GM21515 (cell line): ENCODE measurements at regions not wholly inside any gene's neighbourhood (a gene's known extent, or its start where the extent isn't known, plus 50 kb on each side); places are given as distances from the start of the nearest gene placed in this dataset.
"Not testable (repeated sequence)": the region's sequence is repeated elsewhere in the genome, so short reads cannot be mapped to it uniquely, and the experiment has no call there.

ENCODE experiments used
- ATAC-seq: cut with Tn5 transposase; IDR thresholded peaks from one replicate; pipeline ENCODE4 v1.9.1; 2021; ENCODE audit not compliant: unreplicated experiment

DNA sequence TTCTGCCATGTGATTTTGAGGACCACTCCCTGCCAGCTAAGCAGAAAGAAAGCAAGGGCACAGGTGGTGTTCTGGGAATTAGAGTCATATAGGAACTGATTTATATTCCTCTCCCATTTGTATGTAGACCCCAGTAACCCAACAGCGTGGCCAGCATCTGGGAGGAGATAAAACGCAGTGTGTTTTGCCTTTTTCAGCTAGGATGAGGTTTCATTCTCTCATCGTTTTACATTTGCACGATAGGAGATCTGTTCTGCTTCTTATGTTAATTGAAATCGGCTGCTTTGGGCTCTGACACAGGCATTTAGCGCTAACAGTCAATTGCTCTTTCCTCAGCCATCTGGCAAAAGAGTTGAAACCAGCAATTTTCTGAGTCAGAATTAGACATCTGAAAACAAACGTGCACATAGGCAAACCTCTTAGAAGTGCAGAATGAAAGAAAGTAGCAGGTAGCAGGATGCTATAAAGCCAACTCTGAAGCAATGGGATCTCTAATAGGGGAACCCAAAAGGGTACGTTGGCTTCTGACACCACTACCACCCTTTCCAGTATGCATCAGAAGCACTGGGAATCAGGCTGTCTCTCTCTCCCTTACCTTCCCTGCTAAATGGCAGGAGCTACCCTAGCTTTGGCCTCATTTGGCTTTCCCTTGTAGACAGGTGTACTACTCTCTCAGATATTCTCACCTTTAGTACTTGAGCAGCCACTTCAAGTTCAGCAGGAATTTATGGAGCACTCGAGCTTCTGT lies 219.1 kb downstream of the PHLDA1 start:
- ATAC-seq, result peak; percentile 44

GRCh38 chr12:75809746-75810145 lies 221.8 kb downstream of the PHLDA1 start:
- ATAC-seq, result no peak

- no peak for ATAC-seq
These were observed 224.1 kb downstream of the PHLDA1 start for GRCh38 chr12:75807494-75807893.

GRCh38 chr12:75805905-75806304 lies 225.7 kb downstream of the PHLDA1 start:
- no peak for ATAC-seq

DNA sequence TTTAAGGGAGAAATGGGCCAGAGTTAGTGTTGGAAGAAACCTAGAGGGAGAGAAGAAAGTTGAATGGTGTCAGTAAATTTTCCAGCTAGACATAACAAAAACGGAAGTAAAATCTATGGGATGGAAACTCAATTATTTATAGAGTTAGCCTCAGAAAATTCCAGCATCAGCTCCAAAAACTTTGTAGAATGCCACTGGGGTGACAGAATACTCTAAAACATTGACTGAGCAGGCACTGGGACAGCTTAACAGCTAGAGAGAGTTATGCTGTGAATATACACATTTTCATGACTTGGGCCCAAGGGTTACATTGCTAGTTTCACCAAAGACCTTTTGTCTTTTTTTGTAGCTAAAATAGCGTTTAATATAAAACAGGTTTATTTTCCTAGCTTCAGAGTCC lies 226.3 kb downstream of the PHLDA1 start:
- no peak for ATAC-seq

GRCh38 chr12:75798136-75798926 lies 233.2 kb downstream of the PHLDA1 start:
- ATAC-seq, result no peak

GRCh38 chr12:75795125-75795524 lies 236.5 kb downstream of the PHLDA1 start:
- no peak for ATAC-seq

- no peak for ATAC-seq
These were observed 238.9 kb downstream of the PHLDA1 start for GRCh38 chr12:75792687-75793086.

- no peak for ATAC-seq
These were observed 241.4 kb downstream of the PHLDA1 start for GRCh38 chr12:75790219-75790618.

DNA sequence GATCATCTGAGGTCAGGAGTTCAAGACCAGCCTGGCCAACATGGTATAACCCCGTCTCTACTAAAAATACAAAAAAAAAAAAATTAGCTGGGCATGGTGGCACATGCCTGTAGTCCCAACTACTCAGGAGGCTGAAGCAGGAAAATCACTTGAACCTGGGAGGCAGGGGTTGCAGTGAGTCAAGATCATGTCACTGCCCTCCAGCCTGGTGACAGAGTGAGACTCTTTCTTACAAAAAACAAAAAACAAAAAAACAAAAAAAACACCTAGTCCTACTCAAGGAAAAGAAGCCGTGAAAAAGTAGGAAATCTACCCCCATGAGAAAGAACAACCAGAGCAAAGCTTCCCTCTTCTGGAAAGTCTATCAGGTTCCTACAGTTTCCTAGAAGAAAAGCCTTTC lies 244.4 kb downstream of the PHLDA1 start:
- ATAC-seq, result not testable (repeated sequence)

- no peak for ATAC-seq
These were observed 245.5 kb downstream of the PHLDA1 start for GRCh38 chr12:75786070-75786469.

GRCh38 chr12:75784591-75784990 lies 247.0 kb downstream of the PHLDA1 start:
- no peak for ATAC-seq

DNA sequence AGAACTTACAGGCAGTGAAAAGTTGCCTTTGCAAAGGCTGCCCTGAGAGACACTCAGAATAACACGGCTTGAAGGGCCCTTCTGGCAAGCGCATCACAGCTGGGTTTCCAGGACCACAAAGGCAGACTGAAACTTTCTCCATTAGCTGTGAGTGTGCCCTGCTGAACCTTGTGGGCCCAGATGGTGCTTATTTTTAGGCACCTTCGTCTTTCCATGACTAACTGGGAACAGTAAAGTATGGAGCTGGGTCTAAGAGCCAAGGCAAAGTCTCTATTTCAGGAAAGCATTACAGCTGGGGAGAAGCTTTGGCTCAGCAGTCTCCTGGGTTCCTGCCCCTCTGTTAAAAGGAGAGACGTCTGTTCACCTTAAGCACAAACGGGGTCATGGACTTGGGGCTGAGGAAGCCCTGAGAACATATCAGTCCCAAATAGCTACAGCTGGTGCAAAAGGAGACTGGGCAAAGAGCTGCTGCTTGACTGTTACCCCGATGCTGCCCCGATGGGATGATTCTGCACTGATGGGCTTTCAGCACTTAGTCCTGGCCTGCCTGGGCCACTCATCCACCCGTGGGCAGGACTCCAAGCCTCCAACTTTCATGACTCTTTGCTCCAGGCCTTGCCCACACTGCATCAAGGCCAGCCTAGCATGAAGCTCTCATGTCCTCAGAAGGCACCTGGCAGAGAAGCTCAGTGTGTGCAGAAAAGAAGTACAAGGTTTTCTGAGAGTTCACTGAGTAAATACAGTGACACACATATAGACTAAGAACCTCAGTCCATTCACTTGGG lies 248.3 kb downstream of the PHLDA1 start:
- no peak for ATAC-seq

DNA sequence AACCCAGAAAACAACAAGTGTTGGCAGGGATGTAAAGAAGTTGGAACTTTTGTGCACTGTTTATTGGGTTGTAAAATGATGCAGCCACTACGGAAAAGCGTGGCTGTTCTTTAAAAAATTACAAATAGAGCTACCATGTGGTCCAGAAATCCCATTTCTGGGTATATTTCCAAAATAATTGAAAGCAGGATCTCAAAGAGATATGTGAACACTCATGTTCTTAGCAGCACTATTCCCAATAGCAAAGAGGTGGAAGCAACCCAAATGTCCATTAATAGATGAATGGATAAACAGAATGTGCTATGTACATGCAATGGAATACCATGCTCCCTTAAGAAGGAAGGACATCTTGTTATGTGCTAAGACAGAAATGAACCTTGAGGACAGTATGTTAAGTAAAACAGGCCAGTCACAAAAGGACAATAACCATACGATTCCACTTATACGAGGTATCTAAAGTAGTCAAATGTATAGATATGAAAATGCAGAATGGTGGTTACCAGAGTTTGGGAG lies 249.5 kb downstream of the PHLDA1 start:
- no peak for ATAC-seq

- ATAC-seq, result no peak
These were observed 250.0 kb downstream of the PHLDA1 start for GRCh38 chr12:75781532-75782046.

DNA sequence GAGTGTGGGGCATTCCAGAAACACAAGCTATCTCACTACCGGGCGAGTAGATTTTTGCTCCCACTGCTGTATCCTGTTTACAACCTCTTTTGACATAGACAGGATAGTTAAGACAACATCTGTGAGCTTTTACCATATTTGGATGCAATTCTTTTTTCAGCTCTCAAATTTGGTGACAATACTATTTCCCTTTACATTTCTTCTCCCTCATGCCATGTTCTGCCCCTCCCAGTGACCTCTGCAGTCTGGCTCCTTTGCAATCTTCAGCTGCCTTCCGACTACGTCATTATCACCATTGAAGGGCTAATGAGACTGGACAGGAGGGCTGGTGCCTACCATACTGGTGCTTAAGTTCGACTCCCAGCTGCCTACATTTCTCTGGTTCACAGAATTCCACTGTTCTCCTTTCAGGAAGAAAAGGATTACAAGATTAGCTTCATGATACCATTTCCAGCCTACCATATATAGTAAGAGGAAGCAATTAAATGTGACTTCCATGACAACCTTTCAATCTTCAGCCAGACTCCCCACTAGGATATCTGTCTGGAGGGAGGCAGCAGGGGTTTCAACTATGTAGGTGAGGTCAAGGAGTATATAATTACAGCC lies 251.6 kb downstream of the PHLDA1 start:
- no peak for ATAC-seq

GRCh38 chr12:75774261-75775052 lies 257.1 kb downstream of the PHLDA1 start:
- ATAC-seq, result no peak

- ATAC-seq, result no peak
These were observed 258.2 kb downstream of the PHLDA1 start for GRCh38 chr12:75773377-75773776.

DNA sequence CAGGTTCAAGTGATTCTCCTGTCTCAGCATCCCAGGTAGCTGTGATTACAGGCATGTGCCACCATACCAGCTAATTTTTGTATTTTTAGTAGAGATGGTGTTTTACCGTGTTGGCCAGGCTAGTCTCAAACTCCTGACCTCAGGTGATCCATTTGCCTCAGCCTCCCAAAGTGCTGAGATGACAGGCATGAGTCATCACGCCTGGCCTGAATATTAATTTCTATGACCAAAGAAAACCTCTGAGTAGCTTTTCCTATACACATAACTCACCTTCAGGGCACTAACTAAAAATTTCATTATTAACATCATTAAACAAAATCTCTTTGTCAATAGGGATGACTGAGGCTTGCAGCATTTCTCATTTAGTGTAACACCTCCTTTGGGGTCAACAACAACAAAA lies 259.6 kb upstream of the KRR1 start:
- ATAC-seq, result no peak

- no peak for ATAC-seq
These were observed 256.5 kb upstream of the KRR1 start for GRCh38 chr12:75767957-75768356.
